ENCODE measurements at regions not wholly inside any gene's neighbourhood (a gene's known extent, or its start where the extent isn't known, plus 50 kb on each side); places are given as distances from the start of the nearest gene placed in this dataset.

- no peaks in the 10 kb centered on the region for H3K9me3 Mint-ChIP-seq (ENCODE audit: unreplicated experiment)
- no peaks in the 10 kb centered on the region for H3K4me1 Mint-ChIP-seq (ENCODE audit: unreplicated experiment)
- H3K36me3 Mint-ChIP-seq (ENCODE audit: unreplicated experiment): no peaks in the 10 kb centered on the region
- DNase-seq (ENCODE audit: extremely low spot score, unreplicated experiment): no peak
- H3K27me3 Mint-ChIP-seq (ENCODE audit: unreplicated experiment): peaks cover 6% of the 10 kb centered on the region
- TF ChIP-seq CTCF (IDR thresholded peaks at IDR 0.05): no peak
- H3K4me3 Mint-ChIP-seq (ENCODE audit: unreplicated experiment): no peak overlapping the region
- H3K27ac Mint-ChIP-seq (ENCODE audit: unreplicated experiment): no peak overlapping the region
Observed at GRCh38 chr16:62105244-62105643, 69.0 kb upstream of the CDH8 start.

- Mint-ChIP-seq H3K27me3 (ENCODE audit: unreplicated experiment) (peaks cover 4% of the 10 kb centered on the region), H3K4me3 (ENCODE audit: unreplicated experiment) (no peak overlapping the region), H3K27ac (ENCODE audit: unreplicated experiment) (no peak overlapping the region), H3K4me1 (ENCODE audit: unreplicated experiment) (no peaks in the 10 kb centered on the region), H3K36me3 (ENCODE audit: unreplicated experiment) (no peaks in the 10 kb centered on the region), H3K9me3 (ENCODE audit: unreplicated experiment) (no peaks in the 10 kb centered on the region)
- no peak for TF ChIP-seq CTCF (IDR thresholded peaks at IDR 0.05)
- DNase-seq (ENCODE audit: extremely low spot score, unreplicated experiment): no peak
Observed at GRCh38 chr16:62102588-62102987, 66.3 kb upstream of the CDH8 start.

GRCh38 chr16:62100651-62101050 lies 64.4 kb upstream of the CDH8 start:
- Mint-ChIP-seq H3K4me3 (ENCODE audit: unreplicated experiment) (no peak overlapping the region), H3K27ac (ENCODE audit: unreplicated experiment) (no peak overlapping the region), H3K4me1 (ENCODE audit: unreplicated experiment) (no peaks in the 10 kb centered on the region), H3K27me3 (ENCODE audit: unreplicated experiment) (peaks cover 2% of the 10 kb centered on the region), H3K9me3 (ENCODE audit: unreplicated experiment) (no peaks in the 10 kb centered on the region), H3K36me3 (ENCODE audit: unreplicated experiment) (no peaks in the 10 kb centered on the region)
- no peak for DNase-seq (ENCODE audit: extremely low spot score, unreplicated experiment)
- no peak for TF ChIP-seq CTCF (IDR thresholded peaks at IDR 0.05)

- no peak for TF ChIP-seq CTCF (IDR thresholded peaks at IDR 0.05)
- H3K4me1 Mint-ChIP-seq (ENCODE audit: unreplicated experiment): no peaks in the 10 kb centered on the region
- no peaks in the 10 kb centered on the region for H3K36me3 Mint-ChIP-seq (ENCODE audit: unreplicated experiment)
- DNase-seq (ENCODE audit: extremely low spot score, unreplicated experiment): no peak
- no peak overlapping the region for H3K4me3 Mint-ChIP-seq (ENCODE audit: unreplicated experiment)
- H3K9me3 Mint-ChIP-seq (ENCODE audit: unreplicated experiment): no peaks in the 10 kb centered on the region
- H3K27me3 Mint-ChIP-seq (ENCODE audit: unreplicated experiment): no peaks in the 10 kb centered on the region
- no peak overlapping the region for H3K27ac Mint-ChIP-seq (ENCODE audit: unreplicated experiment)
Observed at GRCh38 chr16:62089715-62090114, 53.5 kb upstream of the CDH8 start.

- no peaks in the 10 kb centered on the region for H3K9me3 Mint-ChIP-seq (ENCODE audit: unreplicated experiment)
Observed at GRCh38 chr16:62088731-62089410, 52.6 kb upstream of the CDH8 start.

More at GRCh38 chr16:62088731-62089410, 52.6 kb upstream of the CDH8 start:
- H3K27me3 Mint-ChIP-seq (ENCODE audit: unreplicated experiment): no peaks in the 10 kb centered on the region
- no peak for DNase-seq (ENCODE audit: extremely low spot score, unreplicated experiment)
- H3K4me3 Mint-ChIP-seq (ENCODE audit: unreplicated experiment): no peak overlapping the region
- H3K27ac Mint-ChIP-seq (ENCODE audit: unreplicated experiment): no peak overlapping the region
- H3K36me3 Mint-ChIP-seq (ENCODE audit: unreplicated experiment): no peaks in the 10 kb centered on the region
- TF ChIP-seq CTCF (IDR thresholded peaks at IDR 0.05): no peak
- H3K4me1 Mint-ChIP-seq (ENCODE audit: unreplicated experiment): no peaks in the 10 kb centered on the region
